ENCODE measurements at regions not wholly inside any gene's neighbourhood (a gene's known extent, or its start where the extent isn't known, plus 50 kb on each side); places are given as distances from the start of the nearest gene placed in this dataset.
A peak's percentile ranks its signal among the peaks of the same experiment; 100 is the strongest.

DNA sequence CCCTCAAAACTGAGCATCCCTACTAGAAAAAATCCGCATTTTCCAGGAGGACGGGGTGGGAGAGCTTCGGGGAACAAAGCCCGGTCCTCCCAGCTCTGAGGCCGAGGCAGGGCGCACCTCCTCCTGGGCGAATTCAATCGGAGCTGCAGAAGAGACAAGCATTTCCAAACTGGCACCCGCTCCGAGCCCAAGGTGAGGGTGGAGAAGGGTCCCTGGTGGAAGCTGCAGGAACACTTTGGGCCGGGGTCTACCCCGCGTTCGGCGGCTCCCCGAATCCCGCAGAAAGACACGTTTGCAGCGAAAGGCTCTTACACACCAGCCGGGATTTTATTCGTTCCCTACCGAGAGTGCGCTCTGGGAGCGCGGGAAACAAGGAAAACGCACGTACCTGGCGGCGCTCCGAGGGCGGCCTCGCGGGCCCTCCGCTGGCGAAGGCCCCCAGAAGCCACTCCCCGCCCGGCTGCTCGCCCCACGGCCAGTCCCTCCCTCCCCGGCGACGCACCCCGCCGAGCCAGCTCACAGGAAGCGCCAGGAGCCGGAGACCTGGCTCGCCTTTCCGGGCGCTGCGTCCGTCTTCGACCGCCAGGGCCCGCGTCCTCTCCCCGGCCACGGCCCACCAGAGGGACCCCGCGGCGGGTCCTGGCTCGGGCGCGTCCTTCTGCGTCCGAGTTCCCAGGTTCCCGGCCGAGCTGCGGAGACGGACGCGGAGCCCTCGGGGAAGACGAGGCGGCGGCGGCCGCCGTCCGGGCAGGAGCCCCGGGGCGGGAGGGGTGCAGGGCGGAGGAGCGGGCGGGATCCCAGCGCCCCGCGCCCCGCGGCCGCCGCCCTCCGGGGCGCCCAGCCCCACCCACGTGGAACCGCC, 49.8 kb upstream of the BAHCC1 start:
- H3K36me3 ChIP-seq (ENCODE audit: control insufficient read depth, insufficient read depth, low read length): peaks cover 3% of the 10 kb centered on the region
- Mint-ChIP-seq H3K27me3 (ENCODE audit: insufficient read depth) (peaks cover 57% of the 10 kb centered on the region), H3K4me3 (peak overlapping the region; percentile 86), H3K27ac (peak overlapping the region; percentile 94), H3K36me3 (ENCODE audit: low read depth) (peaks cover 7% of the 10 kb centered on the region), H3K9me3 (no peaks in the 10 kb centered on the region), H3K4me1 (peaks cover 9% of the 10 kb centered on the region)
- peak overlapping the region; percentile 95 for H3K9ac ChIP-seq (ENCODE audit: extremely low read depth, low read length, poor library complexity, severe bottlenecking)
- peak; percentile 96 for DNase-seq
- H3K27ac ChIP-seq (ENCODE audit: low read depth, low read length): peak overlapping the region; percentile 93
- peaks cover 20% of the 10 kb centered on the region for H3K4me1 ChIP-seq (ENCODE audit: control insufficient read depth, insufficient read depth, low read length)
- 0% methylated on average over 37 to 95 of the region's 95 CpGs for WGBS, 2 experiments (ENCODE audit: insufficient coverage in 1 of 2, insufficient read length in 1 of 2)
- H3K9me3 ChIP-seq (ENCODE audit: control insufficient read depth, low read length): no peaks in the 10 kb centered on the region
- peak overlapping the region; percentile 97 for H3K4me3 ChIP-seq (ENCODE audit: low read length)
- TF ChIP-seq CTCF (conservative IDR thresholded peaks at IDR 0.05): peak; percentile 66
- peaks cover 6% of the 10 kb centered on the region for H3K27me3 ChIP-seq (ENCODE audit: control insufficient read depth, insufficient read depth, low read length, poor library complexity, severe bottlenecking)

Data from endodermal cell (in vitro differentiated cells).